DMS114 treated with DMSO at 0.1 percent for 48 hours (cell line): ENCODE measurements at regions not wholly inside any gene's neighbourhood (a gene's known extent, or its start where the extent isn't known, plus 50 kb on each side); places are given as distances from the start of the nearest gene placed in this dataset.
"Not testable (repeated sequence)": the region's sequence is repeated elsewhere in the genome, so short reads cannot be mapped to it uniquely, and the experiment has no call there.

Experiments
- DNase-seq: peaks from one replicate; lab custom pipeline; 2025; ENCODE audit not compliant: unreplicated experiment; lab: John Stamatoyannopoulos, UW

GRCh38 chr1:70554341-70554740 is 143.3 kb downstream of the CTH start:
- no peak for DNase-seq

GRCh38 chr1:70556541-70556940 is 145.5 kb downstream of the CTH start:
- DNase-seq: no peak

GRCh38 chr1:70567167-70567566 is 156.1 kb downstream of the CTH start:
- DNase-seq: no peak

GRCh38 chr1:70571191-70571590 is 160.1 kb downstream of the CTH start:
- DNase-seq: no peak

GRCh38 chr1:70573317-70573843 is 162.3 kb downstream of the CTH start:
- DNase-seq: no peak

GRCh38 chr1:70581661-70582060 is 170.6 kb downstream of the CTH start:
- no peak for DNase-seq

GRCh38 chr1:70583522-70583921 is 172.5 kb downstream of the CTH start:
- no peak for DNase-seq

- DNase-seq: no peak
These were observed 175.0 kb downstream of the CTH start for GRCh38 chr1:70586046-70586445.

GRCh38 chr1:70587872-70588366 is 176.9 kb downstream of the CTH start:
- DNase-seq: no peak

GRCh38 chr1:70593551-70593950 is 182.5 kb downstream of the CTH start:
- DNase-seq: not testable (repeated sequence)

GRCh38 chr1:70608815-70609214 is 197.7 kb downstream of the CTH start:
- no peak for DNase-seq

GRCh38 chr1:70610164-70610563 is 199.1 kb downstream of the CTH start:
- not testable (repeated sequence) for DNase-seq

GRCh38 chr1:70616946-70617345 is 205.9 kb downstream of the CTH start:
- DNase-seq: no peak

GRCh38 chr1:70617728-70618127 is 206.7 kb downstream of the CTH start:
- DNase-seq: no peak

- no peak for DNase-seq
These were observed 216.8 kb downstream of the CTH start for GRCh38 chr1:70627910-70628309.

- no peak for DNase-seq
These were observed 217.9 kb downstream of the CTH start for GRCh38 chr1:70628973-70629372.

- DNase-seq: no peak
These were observed 221.9 kb downstream of the CTH start for GRCh38 chr1:70633004-70633403.

GRCh38 chr1:70635868-70636267 is 224.8 kb downstream of the CTH start:
- DNase-seq: no peak

GRCh38 chr1:70641868-70642267 is 230.8 kb downstream of the CTH start:
- DNase-seq: no peak

GRCh38 chr1:70656361-70656760 is 245.3 kb downstream of the CTH start:
- DNase-seq: no peak

- no peak for DNase-seq
These were observed 248.8 kb downstream of the CTH start for GRCh38 chr1:70659891-70660290.

- DNase-seq: no peak
These were observed 255.5 kb downstream of the CTH start for GRCh38 chr1:70666381-70667140.
